ENCODE measurements at regions not wholly inside any gene's neighbourhood (a gene's known extent, or its start where the extent isn't known, plus 50 kb on each side); places are given as distances from the start of the nearest gene placed in this dataset.
"Not testable (repeated sequence)": the region's sequence is repeated elsewhere in the genome, so short reads cannot be mapped to it uniquely, and the experiment has no call there.

- not testable (repeated sequence) for TF ChIP-seq POLR2AphosphoS5 (IDR thresholded peaks at IDR 0.05; ENCODE audit: borderline replicate concordance, low read depth, low read length); EZH2 (IDR thresholded peaks at IDR 0.05); FOXP2 (optimal IDR thresholded peaks at IDR 0.05; ENCODE audit: control extremely low read depth, extremely low read length, insufficient read depth)
These were observed 542.4 kb upstream of the CHD1 start for GRCh38 chr5:99471178-99471577.
